ENCODE measurements at regions not wholly inside any gene's neighbourhood (a gene's known extent, or its start where the extent isn't known, plus 50 kb on each side); places are given as distances from the start of the nearest gene placed in this dataset.

DNA sequence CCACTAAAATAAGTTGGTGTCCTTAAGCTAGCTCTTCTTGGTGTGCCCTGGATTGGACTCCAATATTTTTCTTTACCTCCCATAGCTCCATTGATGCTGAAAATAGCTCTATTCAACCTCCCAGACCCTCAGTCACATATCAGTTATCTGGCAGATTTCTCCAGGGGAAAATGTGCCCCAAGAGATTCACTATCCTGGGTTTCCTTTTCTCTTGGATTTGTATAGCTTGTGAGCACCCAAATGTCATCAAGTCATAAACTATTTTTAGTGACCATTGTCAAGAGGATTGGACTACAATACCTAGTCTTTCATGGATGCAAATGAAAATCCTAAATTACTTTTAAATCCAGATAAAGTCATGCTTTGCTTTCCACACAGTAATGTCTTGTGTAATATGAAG is 339.6 kb upstream of the FOXG1 start:
- TF ChIP-seq POLR2AphosphoS5 (IDR thresholded peaks at IDR 0.05) (no peak), CTCF (IDR thresholded peaks at IDR 0.05) (no peak)
